Body of pancreas (tissue), 4 donors: ENCODE measurements at regions not wholly inside any gene's neighbourhood (a gene's known extent, or its start where the extent isn't known, plus 50 kb on each side); places are given as distances from the start of the nearest gene placed in this dataset.

Source experiments
- POLR2A ChIP-seq, 3 donors: fragments of 450-650 bp; IDR thresholded peaks; one replicate each; pipeline ENCODE4 v1.6.1; 2016; ENCODE audit warnings: antibody characterized with exemption in 3 of 3, mild to moderate bottlenecking in 2 of 3
- TF ChIP-seq, protein P1 (sequence below), 7 experiments: fragments of 450-650 bp in 4 of 7; fragments of 200-600 bp in 3 of 7; sonication (generic) in 3 of 7; IDR thresholded peaks; one replicate each; pipeline ENCODE4 v1.5.1; 2016 to 2019; ENCODE audit warnings: antibody characterized with exemption in 7 of 7

DNA sequence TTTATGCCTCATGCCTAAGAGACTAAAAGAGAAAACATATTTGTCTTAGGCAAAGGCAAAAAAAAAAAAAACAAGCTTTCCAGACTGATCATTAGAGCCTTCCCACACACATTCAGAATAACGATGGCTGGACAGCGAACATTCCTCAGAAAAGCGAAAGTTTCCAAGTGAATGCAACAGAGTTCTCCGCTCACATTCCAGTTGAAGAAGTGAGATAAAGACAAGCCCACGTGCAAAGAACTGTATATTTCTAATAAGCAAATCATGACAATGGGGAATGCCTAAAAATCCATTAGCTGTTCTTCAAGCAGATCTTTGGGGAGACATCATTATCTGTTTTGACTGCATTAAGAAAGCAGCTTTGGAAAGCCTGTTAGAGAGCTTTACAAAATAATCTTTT lies 347.9 kb downstream of the METTL4 start:
- no peak for TF ChIP-seq POLR2A (IDR thresholded peaks at IDR 0.05)
- TF ChIP-seq, protein P1, sequence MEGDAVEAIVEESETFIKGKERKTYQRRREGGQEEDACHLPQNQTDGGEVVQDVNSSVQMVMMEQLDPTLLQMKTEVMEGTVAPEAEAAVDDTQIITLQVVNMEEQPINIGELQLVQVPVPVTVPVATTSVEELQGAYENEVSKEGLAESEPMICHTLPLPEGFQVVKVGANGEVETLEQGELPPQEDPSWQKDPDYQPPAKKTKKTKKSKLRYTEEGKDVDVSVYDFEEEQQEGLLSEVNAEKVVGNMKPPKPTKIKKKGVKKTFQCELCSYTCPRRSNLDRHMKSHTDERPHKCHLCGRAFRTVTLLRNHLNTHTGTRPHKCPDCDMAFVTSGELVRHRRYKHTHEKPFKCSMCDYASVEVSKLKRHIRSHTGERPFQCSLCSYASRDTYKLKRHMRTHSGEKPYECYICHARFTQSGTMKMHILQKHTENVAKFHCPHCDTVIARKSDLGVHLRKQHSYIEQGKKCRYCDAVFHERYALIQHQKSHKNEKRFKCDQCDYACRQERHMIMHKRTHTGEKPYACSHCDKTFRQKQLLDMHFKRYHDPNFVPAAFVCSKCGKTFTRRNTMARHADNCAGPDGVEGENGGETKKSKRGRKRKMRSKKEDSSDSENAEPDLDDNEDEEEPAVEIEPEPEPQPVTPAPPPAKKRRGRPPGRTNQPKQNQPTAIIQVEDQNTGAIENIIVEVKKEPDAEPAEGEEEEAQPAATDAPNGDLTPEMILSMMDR (IDR thresholded peaks at IDR 0.05) = no peak
